Fibroblast of villous mesenchyme (primary cell): ENCODE measurements at regions not wholly inside any gene's neighbourhood (a gene's known extent, or its start where the extent isn't known, plus 50 kb on each side); places are given as distances from the start of the nearest gene placed in this dataset.
"Not testable (repeated sequence)": the region's sequence is repeated elsewhere in the genome, so short reads cannot be mapped to it uniquely, and the experiment has no call there.

Experiments
- DNase-seq: peaks from one replicate; pipeline ENCODE4 v3.0.0-alpha.2; 2010; ENCODE audit warnings: low read depth
- H3K4me3 ChIP-seq: 2 replicates; pipeline ENCODE4 v1.5.1; 2011; ENCODE audit warnings: low read depth, mild to moderate bottlenecking, low read length
- CTCF ChIP-seq: IDR thresholded peaks from 2 replicates; pipeline ENCODE4 v1.5.1; 2012; ENCODE audit warnings: low read depth, mild to moderate bottlenecking, low read length; ENCODE audit not compliant: insufficient read depth

DNA sequence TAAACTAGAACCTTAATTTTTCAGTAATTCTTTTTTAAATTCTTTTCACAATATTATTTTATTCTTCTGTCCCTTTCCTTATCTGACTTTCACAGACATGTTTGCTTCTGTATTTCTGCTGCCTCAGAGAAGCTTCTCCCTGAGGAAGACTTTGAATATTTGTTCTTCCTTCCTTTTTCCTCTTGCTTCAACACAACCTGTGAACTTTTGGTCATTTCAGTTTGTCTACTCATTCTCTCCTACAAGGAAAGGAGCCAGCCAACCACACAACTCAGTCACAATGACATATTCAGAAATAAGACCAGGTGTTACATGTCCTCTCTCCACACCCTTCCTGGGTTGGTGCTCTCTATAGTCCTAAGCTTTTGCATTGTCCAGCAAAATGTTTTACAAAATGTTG is 310.4 kb downstream of the TFAP2B start:
- no peak overlapping the region for H3K4me3 ChIP-seq
- no peak for TF ChIP-seq CTCF
- no peak for DNase-seq

DNA sequence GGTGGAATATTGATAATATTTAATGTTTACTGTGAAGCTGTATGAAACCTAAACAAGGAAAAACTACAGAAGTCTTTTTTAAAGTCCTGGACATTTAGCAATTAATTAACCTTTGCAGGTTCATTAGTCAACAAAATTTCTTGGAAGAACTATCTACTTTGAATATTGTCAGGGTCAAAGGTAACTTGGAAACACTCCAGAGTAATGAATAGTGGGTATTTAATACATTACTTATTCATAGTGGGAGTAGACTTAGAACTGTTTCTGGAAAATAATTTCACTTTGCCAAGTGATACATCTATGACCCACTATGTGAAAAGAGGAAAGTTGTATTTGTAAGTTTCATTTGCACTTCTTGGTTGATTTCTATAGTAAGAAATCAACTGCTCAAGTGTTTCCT is 319.1 kb downstream of the TFAP2B start:
- H3K4me3 ChIP-seq, result no peak overlapping the region
- no peak for DNase-seq
- TF ChIP-seq CTCF, result no peak

- no peak for TF ChIP-seq CTCF
- H3K4me3 ChIP-seq, result no peak overlapping the region
- no peak for DNase-seq
These were observed 321.3 kb downstream of the TFAP2B start for GRCh38 chr6:51139950-51140385.

- H3K4me3 ChIP-seq, result no peak overlapping the region
- TF ChIP-seq CTCF, result no peak
- DNase-seq, result no peak
These were observed 322.4 kb downstream of the TFAP2B start for GRCh38 chr6:51141080-51141479.

GRCh38 chr6:51147756-51148155 is 329.1 kb downstream of the TFAP2B start:
- no peak for TF ChIP-seq CTCF
- DNase-seq, result no peak

DNA sequence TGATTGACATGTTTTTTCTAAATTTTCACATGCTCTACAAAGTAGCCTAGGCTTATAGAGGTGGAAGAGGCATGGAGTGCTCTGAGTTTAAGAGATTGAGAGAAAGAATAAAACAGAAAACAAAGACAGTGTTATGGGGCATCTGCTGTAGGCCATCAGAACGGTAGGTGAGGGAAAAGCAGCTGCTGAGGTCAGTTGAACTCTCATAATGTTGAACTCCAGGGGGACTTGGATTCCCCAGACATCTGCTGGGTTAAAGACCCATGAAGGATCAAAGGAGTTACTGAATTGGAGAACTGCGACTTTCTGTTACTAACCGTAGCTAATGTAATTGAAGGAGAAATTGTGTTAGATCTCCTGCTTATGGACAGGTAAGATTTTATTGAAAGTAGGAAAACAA is 333.9 kb downstream of the TFAP2B start:
- DNase-seq, result no peak
- H3K4me3 ChIP-seq, result no peak overlapping the region
- TF ChIP-seq CTCF, result no peak

More at GRCh38 chr6:51147756-51148155, 329.1 kb downstream of the TFAP2B start:
- no peak overlapping the region for H3K4me3 ChIP-seq

DNA sequence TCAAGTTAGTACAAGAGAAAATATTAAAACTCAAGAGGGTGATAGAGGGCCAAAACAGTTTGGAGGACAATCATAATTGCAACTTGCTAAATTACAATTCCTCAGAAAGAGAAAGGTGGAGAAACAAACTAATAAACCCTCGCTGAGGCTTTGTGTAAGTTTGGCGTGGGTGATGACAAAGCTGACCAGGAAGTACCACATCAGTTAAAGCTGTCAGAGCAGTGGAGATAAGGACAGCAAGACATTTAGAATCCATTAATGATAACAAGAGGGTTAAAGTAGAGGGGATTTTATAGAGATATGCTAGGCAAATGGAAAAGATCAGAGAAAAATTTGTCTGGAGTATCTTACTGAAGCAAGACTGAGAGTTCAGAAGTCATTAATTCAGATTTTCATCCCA is 334.4 kb downstream of the TFAP2B start:
- H3K4me3 ChIP-seq, result no peak overlapping the region
- DNase-seq, result no peak
- no peak for TF ChIP-seq CTCF

GRCh38 chr6:51154925-51155324 is 336.3 kb downstream of the TFAP2B start:
- not testable (repeated sequence) for DNase-seq, H3K4me3 ChIP-seq

- H3K4me3 ChIP-seq, DNase-seq: not testable (repeated sequence)
These were observed 340.6 kb downstream of the TFAP2B start for GRCh38 chr6:51159260-51159659.
